ENCODE measurements at regions not wholly inside any gene's neighbourhood (a gene's known extent, or its start where the extent isn't known, plus 50 kb on each side); places are given as distances from the start of the nearest gene placed in this dataset.

DNA sequence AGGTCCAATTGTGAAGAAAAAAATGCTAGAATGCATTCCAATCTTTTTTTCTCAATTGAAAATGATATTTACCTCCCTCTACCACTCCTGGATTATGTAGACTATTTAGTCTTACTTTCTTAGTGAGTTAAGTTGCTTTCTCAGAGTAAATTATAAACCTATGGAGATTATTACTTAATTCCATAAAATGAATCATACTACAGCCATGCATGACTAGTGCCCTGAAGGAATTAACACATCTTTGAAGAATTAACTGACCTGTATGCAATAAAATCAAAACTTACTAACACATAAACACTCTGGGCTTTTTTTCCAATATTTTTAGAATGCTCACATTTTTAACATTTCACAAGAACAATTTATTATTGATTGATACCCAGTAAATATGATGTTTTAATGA is 379.4 kb upstream of the DACH1 start:
- DNase-seq, result no peak

DNA sequence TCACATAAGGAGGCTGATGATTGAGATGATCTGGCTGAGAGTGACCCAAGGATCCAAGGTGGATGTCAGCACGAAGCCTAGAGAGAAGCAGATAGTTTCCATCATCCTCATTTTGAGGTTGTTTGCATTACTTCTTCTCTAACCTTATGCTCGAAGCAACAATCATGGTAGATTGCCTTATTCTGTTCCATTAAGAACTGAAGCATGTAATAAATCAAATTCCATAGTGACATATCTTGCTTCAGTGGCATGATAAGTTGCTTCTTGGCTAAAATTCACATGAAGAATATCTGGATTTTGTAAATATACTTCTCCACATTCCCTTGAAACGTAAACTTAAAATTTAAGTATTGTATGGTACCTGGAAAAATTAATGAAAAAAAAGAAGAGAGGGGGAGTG is 377.8 kb upstream of the DACH1 start:
- no peak for DNase-seq

DNA sequence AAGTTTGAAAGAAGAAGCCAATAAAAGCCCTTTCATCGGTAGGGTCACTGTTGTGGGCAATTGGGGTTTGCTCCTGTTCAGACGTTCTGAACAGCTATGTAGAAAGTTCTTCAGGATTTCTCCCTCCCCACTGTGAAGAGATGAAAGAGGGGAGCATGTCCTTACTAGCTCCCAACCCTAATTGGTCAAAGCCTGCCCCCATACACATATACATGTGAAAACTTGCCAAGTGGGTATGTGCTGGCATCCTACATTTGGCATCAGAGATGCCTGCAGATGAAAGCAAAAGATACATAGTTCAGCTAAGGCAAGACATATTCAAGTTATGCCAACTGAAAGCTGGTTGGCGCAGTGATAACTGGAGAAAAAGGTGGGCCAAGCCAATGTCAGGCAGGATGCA is 363.1 kb upstream of the DACH1 start:
- no peak for DNase-seq

DNA sequence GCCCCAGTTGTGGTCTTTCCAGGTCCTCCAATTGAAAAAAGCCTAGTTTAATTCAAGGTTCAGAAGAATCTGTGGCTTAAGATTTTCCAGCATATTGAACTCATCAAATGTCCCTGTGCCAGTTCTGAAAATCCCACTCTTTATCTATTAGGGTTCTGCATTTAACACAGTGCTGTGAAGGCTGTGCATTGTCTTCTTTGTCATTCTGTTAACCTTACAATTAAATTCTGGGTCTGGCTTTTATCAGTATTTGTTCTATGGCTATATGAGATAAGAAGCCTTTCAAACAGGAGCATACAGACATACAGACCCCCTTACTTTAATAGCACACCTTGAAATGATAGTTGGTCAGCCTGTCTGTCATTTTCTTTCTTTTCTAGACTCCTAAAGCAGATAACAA is 362.1 kb upstream of the DACH1 start:
- DNase-seq, result no peak

DNA sequence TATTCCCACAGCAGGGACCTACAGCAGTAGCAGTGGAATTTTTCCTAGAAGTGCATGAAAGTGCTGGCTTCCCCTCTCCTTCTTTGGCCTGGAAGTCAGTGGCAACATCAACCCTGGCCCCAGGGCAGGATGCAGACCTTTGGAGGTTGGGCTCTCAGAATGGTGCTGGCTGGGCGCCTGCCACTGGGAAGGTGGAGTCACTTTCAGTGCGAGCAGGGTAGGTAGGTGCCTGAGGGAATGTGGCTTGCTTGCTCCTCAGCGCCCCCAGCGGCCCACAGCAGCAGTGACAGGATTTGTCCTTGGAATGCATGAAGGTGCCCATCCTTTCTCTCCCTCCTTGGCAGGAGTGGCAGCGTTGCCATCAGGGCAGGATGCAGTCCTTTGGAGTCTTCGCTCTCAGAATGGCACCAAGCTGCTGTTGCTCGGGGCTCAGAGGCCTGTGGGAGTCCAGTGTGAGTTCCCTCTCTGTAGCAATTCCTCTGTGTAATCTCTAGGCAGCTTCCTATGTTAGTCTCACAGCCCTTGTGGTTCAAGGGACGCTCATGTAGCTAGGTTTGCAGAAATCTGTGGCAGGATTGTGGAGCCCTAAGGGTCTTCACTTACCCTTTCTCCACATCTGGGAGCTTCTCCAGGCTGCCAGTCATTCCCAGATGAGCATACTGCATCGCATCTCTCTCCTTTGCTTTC is 354.4 kb upstream of the DACH1 start:
- no peak for DNase-seq

DNA sequence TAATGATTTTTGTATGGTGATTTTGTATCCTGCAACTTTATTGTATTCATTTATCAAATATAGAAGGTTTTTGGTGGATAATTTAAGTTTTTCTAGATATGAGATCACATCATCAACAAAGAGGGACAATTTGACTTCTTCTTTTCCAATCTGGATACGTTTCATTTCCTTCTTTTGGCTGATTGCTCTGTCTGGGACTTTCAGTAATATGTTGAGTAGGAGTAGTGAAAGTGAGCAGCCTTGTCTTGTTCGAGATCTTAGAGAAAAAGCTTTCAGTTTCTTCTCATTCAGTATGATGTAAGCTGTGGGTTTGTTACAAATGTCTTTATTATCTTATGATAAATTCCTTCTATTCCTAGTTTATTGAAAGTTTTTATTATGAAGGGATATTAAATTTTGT is 352.0 kb upstream of the DACH1 start:
- no peak for DNase-seq

DNA sequence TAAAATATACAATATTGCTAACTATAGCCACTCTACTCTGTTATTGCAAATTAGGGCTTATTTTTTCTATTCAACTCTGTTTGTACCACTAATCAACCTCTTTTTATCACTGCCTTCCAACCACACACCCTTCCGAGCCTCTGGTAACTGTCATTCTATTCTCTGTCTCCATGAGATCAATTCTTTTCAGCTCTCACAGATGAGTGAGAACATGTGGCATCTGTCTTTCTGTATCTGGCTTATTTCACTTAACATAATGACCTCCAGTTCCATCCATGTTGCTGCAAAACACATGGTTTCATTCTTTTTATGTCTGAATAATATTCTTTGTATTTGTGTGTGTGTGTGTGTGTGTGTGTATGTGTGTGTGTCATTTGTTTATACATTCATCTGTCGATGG is 350.1 kb upstream of the DACH1 start:
- DNase-seq, result no peak

DNA sequence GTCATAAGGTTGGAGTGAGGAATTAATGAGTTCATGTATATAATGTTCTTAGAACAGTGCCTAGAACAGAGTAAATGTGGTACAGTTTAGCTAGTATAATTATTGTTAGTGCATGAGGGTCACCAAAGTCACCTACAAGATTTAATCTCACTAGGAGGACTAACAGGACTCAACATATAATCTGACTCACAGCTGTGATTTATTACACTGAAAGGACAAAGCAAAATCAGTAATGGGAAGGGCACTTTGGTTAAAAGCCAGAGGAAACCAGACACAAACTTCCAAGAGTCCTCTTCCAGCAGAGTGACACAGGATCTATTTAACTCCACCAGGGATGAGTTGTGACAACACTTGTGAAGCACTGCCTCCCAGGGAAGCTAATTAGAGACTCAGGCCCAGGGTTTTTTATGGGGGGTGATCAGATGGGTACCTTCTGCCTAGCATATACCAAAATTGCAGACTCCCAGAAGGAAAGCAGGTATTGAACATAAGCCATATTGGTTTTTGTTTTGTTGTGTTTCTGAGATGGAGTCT is 341.2 kb upstream of the DACH1 start:
- DNase-seq, result no peak

DNA sequence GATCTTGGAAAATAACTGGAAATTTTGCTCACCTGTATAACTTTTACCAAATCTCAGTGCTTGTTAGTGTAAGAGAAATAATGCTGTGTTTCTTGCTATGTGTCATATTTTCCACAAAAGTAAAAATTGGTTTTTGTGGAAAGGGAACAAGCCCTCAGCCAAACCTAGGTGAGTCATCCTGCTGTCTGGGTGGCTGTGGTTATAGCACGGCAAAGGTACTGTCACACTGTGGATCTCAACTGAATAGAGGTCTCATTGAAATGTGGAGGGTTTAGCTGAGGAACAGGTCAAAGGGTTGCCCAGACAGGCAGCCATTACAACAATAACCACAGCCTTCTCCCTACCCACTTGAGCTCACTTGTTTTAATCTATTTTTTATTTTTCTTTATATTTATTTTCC is 338.8 kb upstream of the DACH1 start:
- no peak for DNase-seq

DNA sequence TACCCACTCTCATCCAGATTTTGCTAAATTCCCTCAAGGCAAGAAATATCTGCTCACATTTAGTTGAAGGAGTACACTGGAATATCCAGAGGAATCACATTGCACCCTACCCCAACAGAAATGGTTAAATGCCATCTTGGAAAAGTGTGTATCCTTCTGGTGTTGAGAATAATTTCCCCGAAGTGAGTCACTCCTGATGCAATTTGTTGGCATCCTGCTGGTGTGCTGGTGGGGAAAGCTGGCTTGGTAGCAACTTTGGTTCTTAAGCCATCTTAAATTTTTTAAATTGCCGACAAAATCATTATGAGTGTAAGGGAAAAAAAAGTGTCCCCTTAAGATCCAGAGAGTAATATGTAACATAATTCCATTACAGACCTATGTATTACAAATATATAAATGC is 337.3 kb upstream of the DACH1 start:
- DNase-seq, result no peak

DNA sequence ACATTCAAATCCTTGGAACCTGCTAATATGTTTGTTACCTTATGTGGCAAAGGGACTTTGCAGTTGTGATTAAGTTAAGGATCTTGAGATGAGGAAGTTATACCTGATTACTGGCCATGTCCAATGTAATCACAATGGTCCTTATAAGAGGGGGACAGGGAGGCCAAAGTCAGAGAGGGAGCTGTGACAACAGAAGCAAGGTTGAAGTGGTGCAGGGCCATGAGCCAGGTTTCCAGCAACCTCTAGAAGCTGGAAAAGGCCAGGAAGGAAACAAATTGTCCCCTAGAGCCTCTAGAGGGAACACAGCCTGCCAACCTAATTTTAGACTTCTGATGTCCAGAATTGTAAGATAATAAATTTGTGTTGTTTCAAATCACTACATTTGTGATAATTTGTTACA is 334.7 kb upstream of the DACH1 start:
- DNase-seq, result no peak

DNA sequence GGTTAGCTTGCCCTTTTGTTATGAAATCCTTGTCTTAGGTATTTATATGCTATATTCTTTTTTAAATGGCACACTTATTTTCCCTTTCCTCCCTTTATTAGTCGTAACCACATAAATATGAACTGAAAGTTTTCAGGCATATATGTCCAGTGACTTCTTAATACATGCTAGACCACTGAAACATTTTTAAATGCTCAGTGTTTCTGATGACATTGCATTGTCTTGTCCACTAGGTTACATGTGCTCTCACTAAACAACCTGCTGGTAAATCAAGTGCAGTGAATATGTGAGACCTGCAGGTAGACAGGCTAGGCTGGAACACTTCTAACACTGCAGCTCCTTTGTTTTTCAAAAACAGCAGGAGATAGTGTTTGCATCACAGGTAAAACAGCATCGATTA is 332.6 kb upstream of the DACH1 start:
- DNase-seq, result no peak

DNA sequence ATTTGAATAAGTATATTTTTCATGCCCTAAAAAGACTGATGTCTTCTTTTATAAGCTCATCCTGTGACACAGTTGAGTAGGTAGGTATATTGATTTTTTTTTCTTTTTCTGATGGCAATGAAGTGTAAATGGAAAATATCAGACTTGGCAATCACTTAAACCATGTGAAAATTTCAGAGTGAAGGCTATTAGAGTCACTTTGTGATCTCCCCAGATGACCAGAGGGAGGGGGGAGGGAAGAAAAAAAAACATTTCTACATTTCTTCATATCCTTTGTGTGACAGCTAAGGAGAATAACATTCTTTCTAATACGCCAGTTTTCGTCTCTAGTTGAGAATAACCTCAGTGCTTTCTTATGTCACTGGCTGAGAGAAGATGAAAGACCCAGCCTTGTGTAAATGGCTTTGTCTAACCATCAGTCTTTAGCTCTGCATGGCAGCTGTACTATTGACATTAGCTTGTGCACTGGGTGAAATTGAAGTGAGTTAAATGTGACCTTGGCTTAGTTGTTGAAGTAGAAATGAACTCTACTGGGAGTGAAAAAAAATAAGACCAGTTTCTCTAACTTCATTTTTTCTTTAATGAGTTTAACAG is 332.1 kb upstream of the DACH1 start:
- DNase-seq, result no peak

DNA sequence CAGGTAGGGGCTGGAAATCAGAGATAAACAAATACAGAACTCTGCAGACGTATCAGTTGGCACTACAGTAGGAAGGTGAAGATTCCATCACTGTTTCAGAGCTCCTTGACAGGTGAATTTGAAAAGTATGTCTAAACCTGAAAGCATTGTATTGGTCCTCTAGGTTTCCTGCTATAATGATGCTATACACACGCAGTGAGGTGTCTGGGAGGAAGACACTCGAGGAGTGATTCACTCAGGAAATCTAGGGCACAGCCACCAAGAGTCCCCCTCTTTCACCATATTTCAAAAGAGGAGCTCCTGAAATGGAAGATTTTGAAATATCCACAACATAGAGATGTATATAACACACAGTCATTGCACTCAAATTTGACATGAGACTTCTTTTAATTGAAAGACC is 331.0 kb upstream of the DACH1 start:
- DNase-seq, result no peak

DNA sequence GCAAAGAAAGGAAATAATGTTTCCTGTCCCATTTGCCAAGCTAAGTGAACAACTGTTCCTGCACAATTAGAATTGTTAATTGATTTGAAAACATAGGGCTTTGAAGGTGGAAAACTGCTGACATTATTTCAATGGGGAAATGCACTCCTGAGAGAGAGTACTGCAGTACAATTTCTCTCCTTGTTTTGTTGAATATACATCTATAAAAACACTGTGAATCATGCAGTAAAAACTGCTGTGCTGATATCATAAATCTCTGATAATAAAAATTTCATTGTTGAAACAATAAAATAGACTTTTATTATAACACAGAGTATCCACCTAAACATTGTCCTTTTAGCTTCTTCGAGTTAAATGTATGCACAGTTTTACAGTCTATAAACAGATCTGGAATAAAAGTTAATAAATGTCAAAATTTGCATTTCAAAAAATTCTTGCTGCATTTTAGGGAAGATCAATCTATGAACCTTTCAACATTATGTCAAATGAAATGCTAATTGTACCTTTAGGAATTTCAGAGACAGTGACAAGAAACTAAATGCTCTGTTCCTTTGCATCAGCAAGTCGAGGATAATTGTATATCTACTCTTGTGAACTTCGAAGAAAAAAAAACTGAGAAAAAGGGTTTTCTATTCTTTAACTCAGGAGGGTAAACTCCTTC is 328.2 kb upstream of the DACH1 start:
- no peak for DNase-seq

DNA sequence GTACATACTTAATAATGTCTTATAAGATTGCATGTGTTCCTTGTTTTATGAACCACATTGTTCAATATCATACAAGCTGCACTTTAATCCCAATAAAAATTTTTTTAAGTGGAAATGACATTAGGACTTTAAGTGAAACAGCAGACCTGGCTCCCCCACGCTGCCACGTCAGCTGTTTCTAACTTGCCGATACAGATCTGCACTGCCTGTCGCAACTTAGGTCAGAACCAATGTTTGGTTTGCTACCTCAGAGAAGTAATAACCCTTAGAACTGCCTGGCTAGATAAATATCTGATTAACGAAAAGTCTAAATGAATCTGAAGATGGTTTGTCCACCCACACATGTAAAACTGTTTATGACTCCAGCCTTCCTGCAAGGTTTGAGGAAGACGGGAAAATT is 327.5 kb upstream of the DACH1 start:
- no peak for DNase-seq

DNA sequence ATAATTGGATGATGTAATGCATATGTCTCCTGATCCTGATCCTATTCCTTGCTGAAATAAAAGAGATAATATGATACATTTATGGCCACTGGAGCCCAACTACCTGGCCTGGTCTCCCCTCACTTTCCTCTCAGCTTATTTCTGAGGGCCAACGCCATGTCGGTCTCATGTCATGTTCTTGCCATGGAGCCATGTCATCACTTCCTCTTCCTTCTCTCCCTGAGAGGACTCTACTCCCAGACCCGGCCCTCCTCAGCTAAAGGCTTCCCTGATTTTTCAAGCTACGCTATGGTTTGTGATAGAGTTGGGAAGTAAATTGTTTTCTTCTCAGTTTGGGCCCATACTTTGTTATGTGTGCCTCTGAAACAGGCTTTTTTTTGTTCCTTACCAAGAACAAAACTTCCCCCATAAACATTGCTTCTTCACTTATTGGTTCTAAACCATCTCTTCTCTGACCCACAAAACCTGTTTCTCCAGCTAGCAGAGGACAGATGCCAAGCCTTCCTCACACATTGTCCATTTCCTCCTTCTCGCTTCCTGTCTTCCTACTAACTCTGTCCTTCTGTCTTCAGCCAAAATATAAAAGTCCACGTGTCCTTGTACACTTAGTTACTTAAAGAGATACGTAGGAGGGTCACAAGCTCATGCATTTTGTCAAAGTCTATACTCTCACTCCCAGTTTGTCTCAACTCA is 319.9 kb upstream of the DACH1 start:
- DNase-seq, result no peak

DNA sequence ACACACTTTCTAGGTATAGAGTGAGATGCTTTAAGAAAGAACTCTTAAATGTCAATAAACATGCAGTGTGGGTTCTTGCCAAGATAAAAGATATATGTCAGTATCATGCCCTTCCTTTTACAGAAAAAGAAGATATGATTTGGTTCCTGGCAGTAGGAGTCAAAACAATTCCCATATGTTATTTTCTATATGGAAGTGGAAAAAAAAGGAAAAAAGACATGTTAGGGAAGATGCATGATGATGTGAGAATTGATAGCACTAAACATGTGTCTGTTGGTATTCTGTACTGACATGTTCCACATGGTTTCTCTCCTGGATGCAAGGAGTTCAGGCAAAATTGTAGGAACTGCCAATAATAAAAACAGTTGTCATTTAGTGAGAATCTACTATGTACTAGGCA is 318.8 kb upstream of the DACH1 start:
- DNase-seq, result no peak

DNA sequence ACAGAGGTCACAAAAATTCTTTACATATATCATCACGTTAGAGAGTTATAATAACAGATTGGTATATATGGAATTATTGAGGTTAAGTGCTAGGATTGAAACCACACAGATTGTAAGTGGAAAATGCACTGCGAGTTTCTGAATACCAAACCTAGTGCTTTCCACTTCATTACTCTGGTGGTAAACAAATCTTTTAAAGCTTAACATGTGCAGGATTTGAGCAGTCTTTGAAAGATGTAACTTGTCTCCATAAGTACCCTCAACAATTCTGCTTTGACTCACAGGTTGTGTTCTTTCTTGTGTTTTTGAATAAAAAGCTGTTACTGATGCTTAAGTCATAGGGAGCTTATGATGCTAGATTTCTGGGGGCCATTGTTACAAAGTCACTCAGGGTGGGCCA is 314.7 kb upstream of the DACH1 start:
- no peak for DNase-seq

DNA sequence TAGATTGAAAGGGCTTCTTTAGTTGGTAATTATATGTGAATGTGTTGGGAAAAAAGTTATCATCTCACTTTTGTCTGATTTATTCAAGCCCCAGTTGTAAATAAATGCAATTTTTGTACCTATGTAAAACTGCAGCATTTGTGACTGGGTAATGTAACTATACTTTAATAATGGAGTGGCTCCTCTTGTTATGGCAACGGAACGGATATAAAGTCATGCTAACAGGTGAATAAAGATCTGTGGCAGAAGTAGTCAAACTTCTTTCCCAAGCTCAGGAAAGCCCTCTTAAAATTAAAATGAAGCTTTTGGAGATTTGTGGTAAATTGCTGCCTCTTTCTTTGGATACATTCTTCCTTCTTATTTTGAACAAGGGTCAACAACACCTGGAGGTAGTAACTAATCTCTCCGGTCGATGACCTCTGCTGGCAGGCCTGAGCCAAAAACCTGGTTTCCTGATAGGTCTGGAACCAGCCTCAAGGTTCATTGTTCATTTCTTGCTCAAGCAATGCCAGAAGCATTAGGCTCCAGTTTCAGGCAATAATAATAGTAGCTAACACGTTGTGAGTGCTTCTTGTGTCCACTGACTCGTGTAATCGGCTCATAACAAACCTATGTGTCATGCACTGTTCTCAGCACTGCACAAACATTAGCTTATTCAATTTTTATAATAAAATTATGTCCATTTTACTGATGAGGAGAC is 313.4 kb upstream of the DACH1 start:
- no peak for DNase-seq

DNA sequence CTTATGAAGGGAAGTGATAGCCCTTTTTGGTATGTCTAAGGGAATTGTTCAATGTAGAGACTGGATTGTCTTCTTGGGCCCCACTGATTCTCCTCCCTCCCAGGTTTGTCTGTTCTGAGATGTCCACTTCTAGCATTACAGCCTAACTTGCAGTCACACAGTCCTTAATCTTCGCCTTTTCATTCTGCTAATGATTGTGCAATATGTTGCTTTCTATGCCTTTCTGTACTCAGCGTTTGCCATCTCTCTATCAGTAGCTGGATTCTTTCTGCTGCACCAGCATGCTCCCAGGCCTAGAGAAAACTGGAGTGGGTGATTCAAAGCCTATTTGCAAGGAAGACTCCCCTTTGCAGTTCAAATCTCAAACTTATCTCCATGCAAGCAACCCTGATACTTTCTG is 307.5 kb upstream of the DACH1 start:
- no peak for DNase-seq

DNA sequence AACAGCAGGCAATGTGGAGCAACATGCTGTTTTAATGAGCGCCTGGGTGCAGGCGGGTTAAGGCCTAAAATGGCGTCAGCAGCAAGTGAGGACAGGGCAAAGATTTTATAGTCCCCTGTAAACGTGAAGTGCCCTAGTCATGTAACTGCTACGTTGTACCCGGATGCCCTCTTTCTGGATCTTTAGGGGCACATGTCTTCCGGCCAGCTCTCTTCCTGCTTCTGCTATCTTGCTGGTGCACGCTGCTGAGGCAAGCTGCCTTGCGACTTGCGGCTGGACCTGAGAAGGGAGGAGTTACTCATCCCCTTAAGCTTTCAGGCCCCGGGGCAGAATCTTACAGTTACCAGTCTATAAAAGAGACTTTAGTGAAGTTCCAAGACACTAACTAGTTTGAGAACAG is 303.6 kb upstream of the DACH1 start:
- DNase-seq, result no peak
